Stimulated activated CD8-positive, alpha-beta memory T cell treated with anti-CD3 and anti-CD28 coated beads, Interleukin-12 subunit alpha, Interleukin-12 subunit beta, amount 100 ng/mL, for 24 hours (primary cell): ENCODE measurements at regions not wholly inside any gene's neighbourhood (a gene's known extent, or its start where the extent isn't known, plus 50 kb on each side); places are given as distances from the start of the nearest gene placed in this dataset.

Experiments
- DNase-seq: peaks from one replicate; pipeline ENCODE4 v3.0.0-alpha.2; 2020; ENCODE audit errors: extremely low read depth

GRCh38 chr1:47554082-47554481 lies 116.2 kb downstream of the FOXD2 start:
- no peak for DNase-seq

DNA sequence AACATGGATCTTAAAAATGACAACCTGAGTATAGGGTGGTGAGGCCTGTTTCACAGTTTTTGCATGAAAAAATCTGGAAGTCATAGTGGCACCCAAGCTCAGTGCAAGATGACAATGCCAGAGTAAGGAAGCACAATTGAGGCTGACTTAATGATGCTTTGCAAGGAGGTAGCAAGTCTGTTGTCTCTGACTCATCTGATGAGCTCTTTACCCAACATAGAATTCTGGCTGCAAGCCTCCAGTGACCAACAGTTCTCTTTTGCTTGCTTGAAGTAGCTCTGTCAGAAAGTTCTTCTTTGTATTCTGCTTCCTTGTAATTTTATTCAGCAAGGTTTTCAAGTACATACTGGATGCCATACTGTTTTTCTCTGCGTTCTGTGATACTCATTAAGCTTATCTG lies 117.1 kb downstream of the FOXD2 start:
- DNase-seq: no peak

- DNase-seq: no peak
Observed at GRCh38 chr1:47555306-47555705, 117.5 kb downstream of the FOXD2 start.

GRCh38 chr1:47555841-47556560 lies 118.2 kb downstream of the FOXD2 start:
- DNase-seq: no peak

DNA sequence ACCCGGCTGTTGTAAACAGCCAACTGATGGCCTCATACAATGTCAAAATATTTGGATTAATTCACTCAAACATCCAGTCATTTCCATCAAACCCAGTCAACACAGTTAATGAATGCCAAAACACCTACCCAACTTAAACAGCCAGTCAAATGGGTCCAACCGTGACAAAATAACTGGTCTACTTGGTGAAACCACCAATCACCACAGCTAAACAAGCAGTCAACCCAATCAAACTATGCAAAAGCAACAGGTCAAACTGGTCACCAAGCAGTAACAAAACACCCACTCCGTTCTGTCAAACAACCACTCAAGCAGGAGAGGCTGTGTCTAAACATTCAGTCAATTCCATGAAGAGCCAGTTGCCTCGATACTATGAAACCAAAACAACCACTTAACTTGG lies 119.2 kb downstream of the FOXD2 start:
- no peak for DNase-seq

DNA sequence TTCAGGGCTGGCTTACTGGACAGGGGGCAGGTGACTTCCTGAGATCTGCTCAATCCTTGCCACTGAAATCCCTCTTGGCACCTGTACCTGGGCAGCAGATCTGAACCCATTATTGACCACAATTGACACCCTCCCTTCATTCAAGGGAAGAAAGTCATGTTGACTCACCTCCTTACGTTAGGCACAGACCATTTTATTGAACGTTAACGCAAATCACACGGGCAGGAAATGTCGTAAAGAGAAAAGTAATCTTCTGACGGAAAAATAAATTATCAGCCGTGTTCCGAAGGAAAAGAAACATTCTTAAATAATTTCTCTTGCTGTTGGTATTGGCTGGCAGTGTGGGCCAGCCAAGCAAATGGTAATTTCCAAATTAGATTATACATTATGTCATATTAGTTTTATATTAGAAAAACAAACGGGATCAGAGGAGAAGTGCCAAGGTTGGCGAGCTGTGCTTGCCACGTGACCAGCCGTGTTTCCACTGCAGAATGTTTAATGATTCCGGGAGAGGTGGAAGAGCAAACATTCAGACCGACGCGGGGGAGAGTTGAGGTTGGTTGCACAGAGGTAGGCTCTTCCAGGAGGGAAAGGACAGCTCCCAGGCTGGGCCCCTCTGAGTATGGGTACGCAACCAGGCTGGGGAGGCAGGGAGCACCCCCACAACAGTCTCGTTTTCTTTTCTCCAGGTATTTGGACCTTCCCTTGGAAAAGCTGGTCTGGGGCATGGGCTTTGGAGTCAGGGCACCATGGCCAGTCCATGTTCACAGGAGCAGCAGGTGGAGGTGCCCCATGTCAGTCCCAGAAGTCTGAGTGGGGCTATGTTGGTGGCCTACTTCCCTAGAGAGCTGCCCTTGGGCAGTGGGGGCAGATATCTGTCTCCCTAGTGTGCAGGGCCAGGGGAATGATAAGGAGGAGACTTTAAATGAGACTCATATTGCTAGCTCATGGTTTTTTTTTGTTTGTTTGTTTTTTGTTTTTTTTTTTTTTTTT lies 121.1 kb downstream of the FOXD2 start:
- no peak for DNase-seq

DNA sequence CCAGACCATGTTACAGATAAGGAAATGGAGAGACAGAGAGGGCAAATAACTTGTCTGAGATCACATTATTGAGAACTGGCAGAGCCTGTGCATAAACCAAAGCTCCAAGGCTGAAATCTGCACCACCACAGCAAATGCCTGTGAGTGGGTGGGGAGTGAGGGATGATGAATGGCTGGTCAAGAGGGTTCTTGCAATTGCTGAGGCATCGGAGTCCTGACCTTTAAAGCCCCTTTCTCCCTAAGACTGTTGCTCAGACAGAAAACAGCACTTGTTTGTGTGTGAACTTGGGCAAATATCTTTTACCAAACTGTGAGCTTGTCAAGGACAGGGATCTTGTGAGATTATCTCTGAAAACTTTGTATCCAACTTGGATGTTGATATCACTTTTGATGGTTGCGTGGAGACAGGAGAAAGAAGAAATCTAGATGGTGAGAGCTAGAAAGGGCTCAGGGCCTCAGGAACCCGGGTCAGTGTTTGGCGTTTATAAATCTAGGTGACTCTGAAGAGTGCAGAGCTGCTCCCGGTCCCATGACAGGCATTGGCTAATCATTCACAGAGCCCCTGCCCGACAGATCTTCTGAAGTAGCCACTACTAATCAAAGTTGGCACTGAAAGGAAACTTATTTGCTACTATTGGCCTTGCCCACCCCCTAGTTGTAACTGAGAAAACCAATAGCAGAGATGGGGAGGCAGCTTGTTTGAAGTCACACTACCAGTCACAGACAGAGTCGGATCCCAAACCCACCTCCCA lies 122.3 kb downstream of the FOXD2 start:
- DNase-seq: no peak

DNA sequence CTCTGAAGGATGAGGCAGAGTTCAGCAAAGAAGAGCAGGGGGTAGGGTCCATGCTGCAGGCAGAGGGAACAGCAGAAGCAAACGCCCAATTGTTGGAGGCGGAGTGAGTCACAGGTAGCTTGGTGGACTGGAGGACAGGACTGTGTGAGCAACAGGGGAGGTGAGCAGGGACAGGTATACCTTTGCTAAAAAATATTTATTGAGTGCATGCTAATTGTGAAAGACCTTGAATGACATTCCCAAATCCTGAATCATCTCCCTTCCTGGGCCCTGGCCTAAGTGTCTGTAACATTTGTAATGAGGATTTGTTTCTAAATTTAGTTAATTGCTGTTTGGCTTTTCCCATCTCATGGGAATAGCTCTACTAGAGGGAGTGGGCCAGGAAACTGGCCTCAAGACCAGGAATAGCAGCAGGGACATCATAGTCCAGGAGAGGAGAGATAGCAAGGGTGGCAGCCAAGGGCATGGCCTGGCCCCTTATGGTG lies 123.7 kb downstream of the FOXD2 start:
- DNase-seq: no peak

- no peak for DNase-seq
Observed at GRCh38 chr1:47562147-47562546, 124.3 kb downstream of the FOXD2 start.

DNA sequence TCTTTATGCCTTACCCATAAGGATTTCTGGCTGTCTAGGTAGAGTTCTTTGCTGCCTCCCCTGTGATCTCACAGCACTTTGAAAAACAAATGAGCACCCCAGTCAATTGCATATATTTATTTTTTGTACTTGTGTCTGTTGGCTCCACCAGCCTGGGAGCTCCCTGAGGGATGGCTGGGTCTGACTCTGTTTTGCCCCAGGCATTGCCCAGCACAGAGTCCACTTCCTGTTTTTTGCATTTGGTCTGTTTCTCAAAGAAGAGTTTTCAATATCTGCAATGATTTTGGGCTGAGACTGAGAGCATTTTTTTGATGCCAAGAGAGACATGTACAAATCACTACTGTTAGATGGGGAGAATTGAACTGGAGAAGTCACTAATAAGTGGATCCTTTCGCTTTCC lies 125.0 kb downstream of the FOXD2 start:
- no peak for DNase-seq

DNA sequence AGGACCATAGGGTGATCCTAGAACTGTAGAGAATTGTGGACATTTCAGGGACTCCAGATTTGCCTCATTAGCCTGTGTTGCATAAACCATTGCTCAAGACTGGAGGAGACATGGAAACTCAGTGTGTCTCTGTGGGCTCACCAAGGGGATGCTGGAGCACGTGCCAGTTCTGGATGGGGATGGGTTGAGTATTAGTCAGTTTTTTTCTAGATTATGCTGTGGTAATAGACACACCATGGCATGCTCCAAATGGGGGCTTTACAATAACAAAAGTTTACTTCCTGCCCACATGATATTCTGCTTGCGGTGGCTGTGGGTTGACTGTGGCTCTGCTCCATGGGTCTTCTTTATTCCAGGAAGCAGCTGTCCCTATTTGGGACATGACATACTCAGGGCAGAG lies 125.4 kb downstream of the FOXD2 start:
- DNase-seq: no peak

- DNase-seq: no peak
Observed at GRCh38 chr1:47564570-47564969, 126.7 kb downstream of the FOXD2 start.

DNA sequence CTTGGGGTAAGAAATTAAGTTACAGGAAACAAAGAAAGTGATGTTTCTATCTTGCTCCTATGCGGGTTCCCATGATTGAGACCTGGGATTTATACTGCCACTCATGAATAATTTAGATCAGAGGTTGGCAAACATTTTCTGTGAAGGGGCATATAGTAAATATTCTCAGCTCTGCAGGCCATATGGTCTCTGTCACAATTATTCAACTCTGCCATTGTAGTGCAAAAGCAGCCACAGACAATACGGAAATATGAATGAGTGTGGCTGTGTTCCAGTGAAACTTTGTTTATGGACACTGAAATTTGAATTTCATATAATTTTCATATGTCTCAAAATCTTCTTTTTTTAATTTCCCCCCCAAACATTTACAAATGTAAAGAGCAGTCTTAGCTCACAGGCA lies 127.2 kb downstream of the FOXD2 start:
- no peak for DNase-seq

GRCh38 chr1:47565676-47566075 lies 127.8 kb downstream of the FOXD2 start:
- no peak for DNase-seq

DNA sequence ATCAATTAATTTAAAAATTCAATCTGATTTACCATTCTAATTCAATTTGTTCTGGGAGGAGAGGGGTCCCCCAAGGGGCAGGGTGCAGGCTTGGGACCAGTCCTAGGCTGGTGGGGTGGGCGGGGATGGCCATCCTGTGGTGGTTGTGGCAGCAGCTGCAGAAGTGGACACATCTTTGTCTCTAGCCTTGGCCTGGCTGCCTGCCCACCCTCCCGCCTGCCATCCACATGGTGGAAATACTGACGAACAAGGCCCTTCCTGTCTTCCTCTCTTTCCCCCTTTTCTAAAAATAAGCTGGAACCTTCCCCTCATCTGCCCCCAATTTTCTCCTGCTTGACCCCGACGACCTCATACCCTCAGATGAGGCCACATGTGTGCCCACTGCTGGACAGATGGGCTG lies 130.9 kb downstream of the FOXD2 start:
- no peak for DNase-seq

DNA sequence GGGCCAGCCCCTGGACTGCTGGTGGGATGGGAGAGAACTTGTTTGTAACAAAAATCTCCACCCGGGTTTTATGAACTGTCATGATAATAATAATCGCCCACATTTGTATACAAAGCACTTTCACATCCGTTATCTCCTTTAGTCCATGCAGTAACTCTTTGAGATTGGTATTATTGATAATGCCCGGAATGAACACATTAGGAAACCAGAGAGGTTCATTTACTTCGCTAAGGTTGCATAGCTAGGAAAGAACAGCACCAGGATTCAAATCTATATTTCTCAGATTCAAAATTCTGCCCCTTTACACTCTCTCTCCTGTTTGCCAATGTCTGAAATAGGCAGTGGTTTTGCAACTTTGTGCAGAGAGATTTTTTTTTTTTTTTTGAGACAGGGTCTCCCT lies 131.4 kb downstream of the FOXD2 start:
- DNase-seq: no peak

GRCh38 chr1:47569681-47570470 lies 132.0 kb downstream of the FOXD2 start:
- no peak for DNase-seq

DNA sequence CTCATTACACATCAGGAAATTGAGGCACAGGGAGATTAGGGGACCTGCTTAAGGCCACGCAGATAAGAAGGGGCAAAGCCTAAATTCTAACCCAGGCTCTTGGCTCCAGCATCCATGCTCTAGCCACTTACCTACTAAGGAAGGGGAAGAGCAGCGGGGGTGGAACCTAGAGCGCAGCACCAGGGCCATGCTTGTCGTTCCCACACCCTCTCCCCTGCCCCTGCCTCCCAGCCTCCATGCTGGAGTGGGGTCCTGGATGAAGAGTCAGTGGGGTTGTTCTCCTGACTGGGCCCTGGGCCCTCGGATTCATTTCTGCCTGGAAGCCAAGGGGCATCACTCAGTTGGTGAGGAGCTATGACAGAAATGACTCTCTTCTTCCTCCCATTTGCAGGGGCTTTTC lies 133.3 kb downstream of the FOXD2 start:
- no peak for DNase-seq

- no peak for DNase-seq
Observed at GRCh38 chr1:47571952-47572351, 134.1 kb downstream of the FOXD2 start.

DNA sequence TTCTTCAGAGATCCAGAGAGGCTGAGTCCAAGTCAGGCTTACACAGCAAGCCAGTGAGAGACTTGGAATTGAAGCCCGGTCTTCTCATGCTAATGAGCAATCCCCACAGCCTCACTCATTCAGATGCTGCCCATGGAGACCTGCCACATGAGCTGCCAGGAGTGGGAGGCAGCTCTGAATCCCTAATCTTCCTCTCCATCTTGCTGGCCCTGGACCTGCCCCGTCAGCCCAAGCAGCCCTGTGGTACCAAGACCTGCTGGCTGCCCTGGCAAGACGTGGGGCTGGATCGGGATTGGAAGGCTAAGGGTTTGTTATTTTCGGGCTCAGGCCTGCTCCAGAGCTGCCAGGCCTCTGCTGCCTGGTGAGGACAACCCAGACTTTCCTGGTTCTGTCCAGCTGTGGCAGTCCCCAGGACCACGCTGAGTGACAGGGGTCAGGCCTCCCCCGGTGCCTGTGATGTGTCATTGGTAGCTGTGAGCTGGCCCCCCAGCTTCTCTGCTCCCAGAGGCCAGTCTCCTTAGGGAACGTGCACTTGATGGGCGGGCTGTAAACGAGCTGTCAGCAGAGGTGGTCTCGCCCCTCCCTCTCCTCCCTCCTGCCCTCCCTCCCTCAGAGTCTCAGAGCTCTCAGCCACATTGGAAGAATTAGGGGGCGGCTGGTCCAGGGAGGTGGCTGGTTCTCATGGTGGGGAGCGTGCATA lies 135.0 kb downstream of the FOXD2 start:
- DNase-seq: no peak
